Stimulated activated CD8-positive, alpha-beta memory T cell treated with anti-CD3 and anti-CD28 coated beads, Interleukin-7, amount 100 ng/mL, for 1 hour (primary cell): ENCODE measurements at regions not wholly inside any gene's neighbourhood (a gene's known extent, or its start where the extent isn't known, plus 50 kb on each side); places are given as distances from the start of the nearest gene placed in this dataset.

ENCODE experiments used
- DNase-seq, 2 donors: peaks; one replicate each; pipeline ENCODE4 v3.0.0-alpha.2; 2020; ENCODE audit warnings: low read depth in 2 of 2

DNA sequence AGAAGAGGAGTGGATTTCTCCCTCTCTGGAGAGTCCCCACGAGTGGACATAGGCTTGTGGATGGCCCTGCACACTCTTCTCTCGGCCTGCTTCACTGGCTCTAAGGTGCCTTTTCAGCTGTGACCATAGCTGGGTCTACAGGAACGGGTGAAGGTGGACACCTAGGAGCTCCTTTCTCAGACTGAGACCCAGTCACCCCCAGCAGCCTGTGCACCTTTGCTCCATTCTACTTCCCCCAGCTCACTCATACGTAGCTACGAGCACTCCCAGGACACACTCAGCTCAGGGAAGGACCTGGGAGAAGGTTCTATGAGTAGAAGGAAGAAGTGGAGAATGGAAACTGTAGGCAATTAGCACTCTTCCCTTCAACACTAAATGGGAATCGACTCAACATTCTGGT, 272.0 kb upstream of the KLF6 start:
- no peak for DNase-seq

DNA sequence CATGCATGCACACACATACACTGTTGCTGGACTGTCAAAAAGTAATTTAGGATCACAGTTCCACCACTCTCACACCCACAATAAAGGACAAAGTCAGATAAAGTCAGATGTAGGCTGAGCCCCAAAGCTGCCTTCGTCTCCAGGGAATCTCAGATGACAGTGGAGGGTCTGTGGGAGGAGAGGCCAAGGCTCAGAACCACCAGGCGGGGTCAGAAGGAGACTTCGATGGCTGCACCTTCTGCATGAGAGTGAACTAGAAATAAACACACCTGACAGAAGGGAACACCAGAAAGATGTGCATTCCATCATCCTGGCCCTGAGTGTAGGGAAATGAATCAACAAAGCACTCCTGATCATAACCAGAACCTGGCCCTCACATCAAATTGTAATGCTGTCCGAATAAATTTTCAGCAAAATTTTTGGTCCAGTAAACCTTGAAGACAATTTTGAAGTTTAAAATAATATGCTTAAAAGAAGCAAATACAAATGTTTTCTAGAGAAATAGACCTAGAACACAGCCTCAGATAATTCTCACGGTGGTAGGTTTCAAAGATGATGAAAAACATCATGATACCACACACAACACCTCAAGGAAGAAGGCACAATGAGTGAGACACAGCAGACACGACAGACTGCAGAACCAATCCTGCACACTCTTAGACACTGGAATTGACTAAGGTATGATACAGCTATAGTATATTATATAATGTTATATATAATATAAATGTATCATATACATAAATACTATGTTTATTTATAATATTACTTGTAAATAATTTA, 269.8 kb upstream of the KLF6 start:
- DNase-seq, result no peak

DNA sequence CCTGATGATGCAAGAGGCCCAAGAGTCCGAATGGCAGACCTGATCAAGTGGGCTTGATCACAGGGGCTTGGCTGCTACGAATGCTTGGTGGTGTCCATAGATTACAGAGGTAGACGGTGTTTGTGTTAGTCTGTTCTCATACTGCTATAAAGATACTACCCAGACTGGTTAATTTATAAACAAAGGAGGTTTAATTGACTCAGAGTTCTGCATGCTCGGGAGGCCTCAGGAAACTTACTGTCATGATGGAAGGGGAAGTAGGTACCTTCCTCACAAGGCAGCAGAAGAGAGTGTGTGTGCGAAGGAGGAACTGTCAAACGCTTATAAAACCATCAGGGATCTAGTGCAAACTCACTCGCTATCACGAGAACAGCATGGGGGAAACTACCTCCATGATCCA, 268.9 kb upstream of the KLF6 start:
- no peak for DNase-seq

DNA sequence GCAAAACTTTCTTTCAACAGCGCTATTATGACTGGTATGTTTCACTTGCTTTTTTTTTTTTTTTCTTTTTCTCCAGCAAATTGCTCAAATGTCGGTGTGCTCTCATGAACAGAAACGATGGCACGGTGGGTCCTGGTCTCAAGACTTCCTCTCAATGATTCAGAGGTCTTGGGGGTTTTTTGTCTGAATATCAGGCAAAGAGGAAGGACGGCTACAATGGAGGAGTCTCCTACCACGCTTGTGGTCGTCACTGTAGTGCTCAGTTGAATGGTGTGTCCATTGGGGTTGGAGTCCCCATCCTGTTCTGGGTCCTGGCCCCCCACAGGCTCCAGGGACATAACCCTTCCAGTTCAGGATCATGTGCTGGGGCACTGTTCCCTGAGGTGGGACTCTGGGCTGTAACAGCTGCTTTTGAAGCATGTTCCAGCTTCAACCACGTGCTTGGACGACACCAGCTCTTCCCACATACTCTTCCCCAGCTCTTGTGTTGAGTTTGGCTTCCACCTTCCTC, 266.7 kb upstream of the KLF6 start:
- no peak for DNase-seq

DNA sequence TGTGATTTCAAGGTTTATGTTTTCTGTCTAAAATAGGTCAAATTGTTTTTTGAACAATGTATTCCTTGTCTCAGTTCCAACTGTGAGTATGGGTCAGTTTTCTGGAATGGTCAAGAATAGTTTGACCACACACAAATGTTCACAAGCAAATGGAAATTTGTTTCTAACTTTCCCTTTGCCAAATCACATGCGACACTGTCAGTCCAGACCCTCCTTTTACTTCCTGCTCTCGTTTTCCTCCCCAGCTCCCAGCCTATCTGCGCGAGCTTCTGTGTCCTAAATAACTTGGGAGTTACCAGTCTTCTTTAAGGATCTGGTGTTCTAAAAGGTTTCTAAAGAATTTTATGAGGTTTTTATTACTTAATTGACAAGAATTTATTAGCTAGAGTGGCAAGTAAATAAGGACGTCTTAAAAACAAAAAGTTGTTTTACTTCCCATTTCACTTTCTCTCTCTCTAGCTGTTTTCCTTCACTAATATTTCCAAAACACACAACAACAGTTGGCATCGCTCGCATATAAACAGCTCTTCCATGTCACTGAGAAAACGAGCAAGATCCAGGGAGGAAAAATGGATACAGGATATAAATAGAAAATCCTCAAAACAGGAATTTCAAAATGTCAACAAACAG, 266.1 kb upstream of the KLF6 start:
- DNase-seq, result no peak

DNA sequence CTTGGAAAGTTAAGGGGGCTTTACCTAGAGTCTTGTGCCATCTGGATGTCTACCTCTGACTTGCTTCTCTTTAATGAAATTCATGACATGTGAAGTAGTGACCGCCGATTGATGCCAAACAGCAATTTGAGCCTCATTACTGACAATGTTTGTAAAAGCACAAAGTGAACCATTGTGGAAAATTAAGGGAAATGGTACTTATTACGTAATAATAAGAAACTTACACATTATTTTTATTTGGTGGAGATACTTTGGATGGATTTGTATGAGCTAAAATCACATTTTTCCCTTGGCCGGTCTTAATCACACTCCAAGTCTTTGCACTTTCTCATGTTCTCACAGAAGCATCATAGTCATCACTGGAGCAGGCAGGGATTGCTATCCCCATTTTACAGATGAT, 265.1 kb upstream of the KLF6 start:
- DNase-seq, result no peak

DNA sequence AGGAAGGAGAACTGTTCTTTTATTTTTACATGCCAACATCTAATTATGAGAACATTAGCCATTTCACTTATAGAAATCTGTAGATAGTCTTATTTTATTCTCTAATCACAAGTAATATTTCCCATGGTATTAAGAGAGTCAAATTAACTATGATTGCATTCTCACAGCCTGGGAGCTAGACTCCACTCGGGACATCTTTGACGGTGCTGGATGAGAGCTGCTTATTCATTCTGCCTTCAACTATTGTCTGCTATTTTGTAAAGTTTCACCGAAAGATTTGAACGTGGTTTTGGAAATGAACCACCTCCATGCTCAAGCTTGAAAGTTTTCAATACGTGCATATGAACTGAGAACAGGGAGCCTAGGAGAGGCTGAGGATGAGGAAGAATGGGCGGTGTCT, 264.3 kb upstream of the KLF6 start:
- DNase-seq, result no peak

DNA sequence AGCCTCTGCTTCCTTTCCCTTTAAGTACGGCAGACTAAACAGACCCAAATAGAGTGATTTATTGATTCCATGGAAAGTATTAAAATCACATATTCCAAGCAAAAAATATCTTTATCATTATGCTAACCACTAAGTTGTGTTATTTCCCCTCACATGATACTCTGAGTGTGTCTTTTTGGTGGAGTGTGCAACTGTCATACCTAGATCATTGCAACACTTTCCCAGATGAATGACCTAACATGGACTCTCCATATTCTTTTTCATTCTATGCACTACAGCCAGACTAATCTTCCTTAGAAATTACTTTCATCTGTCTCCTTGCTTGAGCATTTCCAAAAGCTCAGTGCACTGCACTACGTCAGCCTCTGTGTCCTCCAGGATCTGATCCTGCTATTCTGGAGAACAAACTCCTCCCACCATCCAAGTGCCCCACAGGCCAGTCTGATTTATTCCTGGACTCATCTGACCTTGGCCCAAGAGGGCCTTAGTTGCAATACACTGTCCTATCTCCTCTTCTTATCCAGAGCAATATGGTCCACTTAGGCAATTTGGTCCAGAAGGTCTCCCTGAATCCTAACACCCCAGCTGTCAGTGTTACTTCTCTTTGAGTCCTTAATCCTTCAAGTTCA, 263.3 kb upstream of the KLF6 start:
- no peak for DNase-seq

DNA sequence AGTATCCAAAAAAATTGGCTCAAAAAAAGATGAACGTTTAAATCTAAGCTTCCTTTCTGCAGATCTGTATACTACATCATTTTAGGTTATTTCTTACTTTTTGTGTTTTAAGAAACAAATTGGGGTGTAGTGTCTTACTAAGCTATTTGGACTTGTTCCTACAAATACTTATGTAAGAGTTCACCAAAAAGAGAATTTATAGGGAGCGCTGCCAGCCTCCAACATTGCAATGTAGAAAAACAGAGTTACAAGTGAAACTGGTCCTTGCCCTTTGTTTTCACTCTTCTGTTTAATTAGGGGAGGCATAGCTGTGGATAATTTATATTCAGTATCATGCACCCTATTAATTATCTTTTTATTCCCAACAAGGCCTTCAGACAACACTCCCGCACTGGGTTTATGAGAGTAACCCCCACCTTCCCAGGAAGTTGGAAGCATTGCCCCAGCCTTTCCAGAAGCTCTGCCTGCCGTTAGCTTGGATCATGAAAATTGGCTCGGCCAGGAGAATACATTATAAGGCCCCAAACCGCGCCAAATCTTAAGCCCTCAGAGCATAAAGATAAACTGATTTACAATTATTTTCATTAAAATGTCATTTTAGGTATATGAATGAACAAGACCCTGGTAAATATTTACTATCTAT, 261.8 kb upstream of the KLF6 start:
- DNase-seq, result no peak

DNA sequence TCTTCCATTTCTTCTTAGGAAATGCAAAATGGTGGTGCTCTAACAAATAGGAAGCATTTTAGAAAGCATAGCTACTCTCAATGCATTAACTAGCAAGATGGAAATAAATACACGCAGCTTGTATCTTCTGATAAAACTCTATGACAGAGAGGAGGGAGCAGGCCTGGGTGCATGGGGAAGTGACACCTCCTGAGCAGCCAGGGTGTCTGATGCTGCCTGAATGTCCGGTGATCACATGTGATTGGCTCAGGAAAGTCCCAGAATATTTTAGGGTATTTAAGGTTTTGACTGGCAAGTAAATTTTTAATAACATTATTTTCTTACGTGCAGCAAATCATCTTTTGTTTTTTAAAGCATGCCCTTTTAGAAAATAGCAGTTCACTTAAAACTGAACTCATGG, 261.0 kb upstream of the KLF6 start:
- DNase-seq, result no peak

DNA sequence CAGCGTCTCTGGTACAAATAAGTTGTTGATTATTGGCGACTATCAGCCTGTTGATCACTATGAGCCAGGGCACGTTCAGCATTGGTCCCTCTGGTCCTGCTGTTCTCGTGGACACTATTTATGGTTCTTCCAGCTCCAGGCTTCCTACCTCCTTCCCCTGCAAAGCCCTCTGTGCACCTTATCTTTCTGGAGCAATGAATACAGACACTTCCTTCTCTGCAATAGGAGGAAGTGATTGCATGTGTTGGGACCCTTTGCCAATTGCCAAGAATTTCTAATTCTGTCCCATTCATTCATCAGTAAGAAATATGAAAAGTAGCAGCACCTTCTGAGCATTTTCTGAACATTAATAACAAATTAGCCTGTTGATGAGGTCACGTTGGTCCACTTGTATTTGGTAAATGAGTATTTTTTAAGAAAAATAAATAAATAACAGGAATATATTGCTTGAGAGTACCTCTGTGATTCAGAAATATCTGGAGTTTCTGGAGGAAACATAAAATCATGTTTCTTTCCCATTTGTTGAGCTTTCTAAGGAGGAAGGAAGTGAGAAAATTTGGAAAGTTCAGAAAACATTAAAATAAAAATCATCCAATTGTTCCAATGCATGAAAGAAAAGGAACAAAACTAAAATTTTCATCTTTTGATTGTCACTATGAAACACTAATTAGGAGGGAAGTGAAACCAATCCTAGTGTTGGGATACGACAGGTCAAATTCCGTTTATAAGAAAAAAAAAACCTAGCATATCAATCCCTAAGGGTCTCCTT, 259.1 kb upstream of the KLF6 start:
- no peak for DNase-seq

DNA sequence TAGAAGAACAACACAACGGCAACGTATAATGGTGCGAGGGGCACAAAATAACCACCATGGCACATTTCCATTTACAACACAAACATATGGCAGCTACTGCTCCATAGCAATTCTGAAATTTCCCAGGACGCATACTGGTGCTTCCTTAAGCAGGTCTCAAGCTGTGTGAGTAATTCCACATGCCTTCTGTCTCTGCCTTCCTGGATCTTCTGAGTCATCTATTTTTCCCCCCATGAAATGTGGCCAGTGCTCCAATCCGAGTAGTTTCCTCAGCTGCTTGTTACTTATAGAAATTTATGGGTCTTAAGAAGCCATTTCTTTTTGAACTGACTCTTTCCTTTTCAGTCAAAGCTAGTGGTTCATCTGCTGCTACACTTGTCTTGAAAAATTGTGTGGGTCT, 256.6 kb upstream of the KLF6 start:
- DNase-seq, result no peak

DNA sequence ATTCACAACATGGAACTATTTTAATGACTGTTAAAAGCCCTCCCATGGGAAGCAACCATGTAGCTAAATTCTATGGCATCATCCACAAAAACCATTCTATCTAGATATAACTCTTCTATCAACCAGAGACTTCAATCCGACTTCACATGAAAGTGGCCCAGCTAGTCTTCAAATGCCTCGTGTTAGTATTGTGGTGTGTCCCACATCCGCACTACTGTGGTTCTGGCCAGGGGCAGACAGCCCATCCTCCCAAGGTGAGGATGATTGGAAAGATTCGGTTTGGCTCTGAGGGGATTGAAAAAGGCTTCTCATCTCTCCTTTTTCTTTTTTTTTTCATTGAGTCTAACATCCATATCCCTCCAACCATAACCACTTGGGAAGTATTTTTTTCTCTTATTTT, 253.0 kb upstream of the KLF6 start:
- DNase-seq, result no peak

DNA sequence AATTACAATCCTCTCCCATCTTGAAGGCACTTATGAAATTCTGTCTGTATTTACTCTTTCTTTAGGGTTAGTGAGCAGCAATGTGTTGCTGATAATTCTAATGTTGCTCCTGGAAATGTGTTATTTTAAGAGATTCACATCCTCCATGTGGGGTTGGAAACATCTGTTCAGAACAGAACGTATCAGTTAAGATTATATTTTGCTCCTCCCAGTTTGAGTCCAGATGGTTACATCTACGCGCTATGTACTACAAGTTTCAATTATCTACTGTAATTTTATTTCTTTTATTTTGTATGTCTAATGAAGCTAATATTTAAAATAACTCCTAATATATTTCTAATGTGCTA, 250.6 kb upstream of the KLF6 start:
- DNase-seq, result no peak

DNA sequence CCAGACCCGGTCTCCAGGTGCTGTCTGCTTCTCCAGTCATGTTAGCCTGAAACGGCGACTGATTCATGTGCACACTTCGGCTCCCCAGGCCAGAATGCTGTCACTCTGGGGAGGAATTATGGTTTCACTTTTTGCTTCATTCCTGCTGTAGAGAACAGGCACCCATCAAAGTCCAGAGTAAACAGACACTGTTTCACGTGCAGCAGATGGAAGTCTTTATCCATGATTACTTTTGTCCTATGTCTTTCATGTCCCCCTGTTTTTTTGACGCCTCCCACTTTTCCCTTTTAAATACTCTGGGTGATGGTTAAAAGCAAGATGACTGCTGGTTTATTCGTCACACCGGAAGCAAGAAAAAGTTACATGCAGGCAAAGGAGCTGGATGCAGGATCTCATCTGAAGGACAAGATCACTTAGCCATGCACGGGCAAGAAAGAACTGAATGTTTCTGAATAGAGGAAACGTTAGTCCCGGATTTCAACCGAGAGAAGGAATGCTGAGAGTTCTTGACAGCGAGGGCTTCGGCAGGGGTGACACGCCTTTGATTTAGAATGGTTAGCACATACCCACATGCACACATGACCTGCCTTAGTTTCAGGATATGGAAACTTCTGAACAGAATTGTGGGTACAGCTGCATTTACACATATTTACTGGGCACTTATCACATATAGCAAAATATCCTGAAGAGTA, 250.0 kb upstream of the KLF6 start:
- DNase-seq, result no peak

DNA sequence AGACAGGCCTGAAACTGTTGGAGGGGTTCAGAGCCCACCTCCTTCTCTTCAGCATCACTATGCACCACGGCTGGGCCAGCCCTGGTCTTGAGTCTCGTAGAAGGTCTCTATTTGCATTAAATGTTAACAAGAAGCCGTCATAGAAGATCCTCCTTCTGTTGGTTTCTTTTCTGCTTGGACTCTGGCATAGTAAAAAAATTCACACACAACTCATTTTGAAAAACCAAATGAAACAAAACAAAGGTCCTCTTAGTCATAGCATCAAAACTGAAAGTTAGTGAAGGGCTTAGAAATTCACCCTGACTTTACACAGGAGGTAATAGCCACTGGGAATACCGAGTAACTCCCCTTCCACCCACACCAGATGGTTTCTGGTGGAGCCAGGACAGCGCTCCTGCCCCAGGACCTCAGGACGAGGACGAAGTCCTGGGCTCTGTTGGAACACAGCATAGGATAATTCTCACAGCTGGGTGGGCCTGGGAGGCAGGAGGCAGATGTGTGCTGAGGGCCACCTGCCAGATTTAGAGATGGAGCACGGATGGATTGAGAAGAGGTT, 248.4 kb upstream of the KLF6 start:
- no peak for DNase-seq

DNA sequence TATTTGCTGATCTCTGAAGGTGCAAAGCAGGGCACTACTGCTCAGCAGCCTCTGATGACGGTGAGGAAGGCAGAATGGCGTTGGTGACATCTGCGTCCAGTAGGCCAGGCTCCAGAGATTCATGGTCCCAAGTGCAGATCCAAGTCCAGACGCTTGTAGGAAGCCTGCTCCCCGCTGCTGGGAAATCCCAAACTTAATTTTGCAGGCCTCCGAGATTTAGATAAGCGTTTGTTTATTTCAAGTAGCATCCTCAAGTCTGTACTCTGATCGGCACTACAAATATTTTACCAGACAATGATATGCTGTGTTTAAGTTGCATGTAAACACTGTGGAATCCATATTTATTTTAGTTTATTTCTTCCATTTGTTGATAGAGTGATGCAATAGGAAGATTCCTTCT, 244.9 kb upstream of the KLF6 start:
- DNase-seq, result no peak

DNA sequence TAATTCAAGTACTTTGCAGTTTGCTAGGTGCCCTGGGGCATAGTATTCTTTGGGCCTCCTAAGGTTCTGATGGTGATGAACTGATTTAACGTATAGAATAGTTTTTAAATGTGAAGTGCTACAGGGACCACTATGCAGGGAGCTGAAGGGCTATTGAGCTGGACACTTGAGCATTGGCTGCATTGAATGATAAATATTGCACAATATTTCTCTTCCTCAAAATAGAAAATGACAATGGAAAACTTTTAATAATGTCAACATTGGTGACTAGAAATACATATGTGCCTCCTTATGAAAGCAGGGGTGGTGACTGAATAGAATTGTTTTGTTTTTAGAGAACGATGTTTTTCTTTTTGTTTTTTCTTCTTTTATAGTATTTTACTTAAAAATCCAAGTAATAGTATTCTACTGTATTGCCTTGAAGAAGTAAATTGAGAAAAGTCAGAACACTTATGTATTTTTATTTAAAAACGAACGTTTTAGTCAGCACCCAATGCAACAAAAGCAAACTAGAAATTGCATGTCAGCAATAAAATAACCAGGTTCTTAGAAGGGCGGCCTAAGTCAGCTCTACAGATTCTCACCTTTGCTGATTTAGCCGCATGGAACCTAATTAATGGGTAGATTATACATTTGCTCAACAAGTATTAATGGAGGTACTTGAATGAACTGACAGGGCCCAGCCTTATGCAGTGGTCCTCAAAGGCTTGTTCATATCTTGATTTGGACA, 244.0 kb upstream of the KLF6 start:
- no peak for DNase-seq

DNA sequence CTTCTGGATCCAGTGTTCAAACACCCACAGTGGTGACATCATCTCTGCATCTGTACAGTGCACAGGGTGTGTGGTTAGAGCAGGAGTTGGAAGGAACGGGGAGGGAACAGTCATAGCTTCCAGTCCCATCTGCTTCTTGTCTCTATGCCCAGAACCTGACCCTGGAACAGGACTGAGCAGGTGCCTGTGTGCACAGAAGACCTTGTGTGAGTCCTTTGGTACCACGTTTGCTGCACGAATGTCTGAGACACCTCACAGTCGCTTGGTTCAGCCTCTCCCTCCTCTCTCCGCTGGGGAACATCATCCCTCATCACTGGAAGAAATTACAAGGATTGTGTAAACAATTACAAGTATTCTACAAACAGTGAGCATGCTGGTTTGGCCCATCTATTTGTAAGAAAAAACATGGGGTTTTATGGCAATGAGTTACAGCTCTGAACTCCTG, 243.0 kb upstream of the KLF6 start:
- no peak for DNase-seq

DNA sequence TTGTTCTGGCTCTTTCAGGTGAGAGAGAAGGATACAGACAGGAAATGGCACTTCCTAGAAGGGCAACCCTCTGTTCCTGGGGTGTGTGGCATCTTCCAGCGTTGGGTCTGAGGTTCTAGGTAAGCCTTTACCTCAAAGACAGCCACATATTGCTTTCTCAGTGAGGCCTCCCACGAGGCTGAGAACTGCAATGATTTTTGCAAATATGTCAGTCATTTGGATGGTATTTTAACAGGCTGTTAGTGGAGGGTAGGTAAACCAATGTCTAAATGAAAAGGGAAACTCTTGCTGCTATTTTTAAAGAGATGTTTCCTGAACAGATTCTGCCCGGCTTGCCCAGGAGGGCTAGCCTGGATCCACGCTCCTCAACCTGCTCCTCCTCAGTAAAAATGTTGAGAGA, 240.3 kb upstream of the KLF6 start:
- no peak for DNase-seq
